HG03135 (cell line): ENCODE measurements at regions not wholly inside any gene's neighbourhood (a gene's known extent, or its start where the extent isn't known, plus 50 kb on each side); places are given as distances from the start of the nearest gene placed in this dataset.

Experiments used
- ATAC-seq: cut with Tn5 transposase; IDR thresholded peaks from one replicate; pipeline ENCODE4 v1.9.1; 2021; ENCODE audit warnings: mild to moderate bottlenecking, moderate library complexity; ENCODE audit not compliant: unreplicated experiment

GRCh38 chr14:31993521-31993951 is 83.6 kb upstream of the ARHGAP5 start:
- ATAC-seq = no peak

- no peak for ATAC-seq
Observed at GRCh38 chr14:31994391-31995033, 82.6 kb upstream of the ARHGAP5 start.

DNA sequence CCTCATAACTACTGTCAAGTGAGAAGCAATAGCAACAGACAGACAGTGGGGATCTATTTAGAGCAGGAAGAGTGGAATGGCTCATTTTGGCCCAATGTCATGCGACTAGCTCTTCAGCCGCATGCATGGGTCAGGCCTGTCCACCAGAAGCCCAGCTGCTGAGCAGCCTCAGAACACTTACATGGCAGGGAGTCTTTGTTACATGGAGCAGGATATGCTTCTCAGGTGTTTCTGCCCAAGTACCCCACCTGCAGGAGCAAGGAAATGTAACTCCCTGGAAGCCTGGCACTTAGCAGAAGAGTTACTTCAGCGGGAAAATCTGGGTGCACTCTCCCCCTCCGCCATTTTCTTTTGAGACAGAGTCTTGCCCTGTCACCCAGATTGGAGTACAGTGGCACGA is 73.5 kb upstream of the ARHGAP5 start:
- no peak for ATAC-seq

- ATAC-seq = no peak
Observed at GRCh38 chr14:32004300-32004699, 72.8 kb upstream of the ARHGAP5 start.

DNA sequence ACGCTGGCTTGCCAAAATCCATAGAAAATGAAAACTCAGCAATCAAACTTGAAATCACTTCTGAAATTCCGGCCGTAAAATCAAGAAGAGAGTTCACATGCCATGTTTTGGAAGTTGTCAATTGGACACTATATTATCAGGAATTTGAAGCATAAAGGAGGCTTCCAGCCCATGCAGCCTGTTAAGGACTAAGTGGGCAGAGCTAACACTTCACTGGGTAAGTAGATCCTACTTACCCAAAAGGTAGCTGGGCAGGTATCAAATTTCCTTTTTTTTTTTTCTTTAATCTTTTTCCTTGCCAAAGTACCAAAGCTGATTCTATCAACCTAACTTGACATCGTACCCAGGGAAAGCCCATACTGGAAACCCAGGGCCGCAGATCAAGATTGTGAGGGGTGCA is 71.5 kb upstream of the ARHGAP5 start:
- ATAC-seq = no peak

DNA sequence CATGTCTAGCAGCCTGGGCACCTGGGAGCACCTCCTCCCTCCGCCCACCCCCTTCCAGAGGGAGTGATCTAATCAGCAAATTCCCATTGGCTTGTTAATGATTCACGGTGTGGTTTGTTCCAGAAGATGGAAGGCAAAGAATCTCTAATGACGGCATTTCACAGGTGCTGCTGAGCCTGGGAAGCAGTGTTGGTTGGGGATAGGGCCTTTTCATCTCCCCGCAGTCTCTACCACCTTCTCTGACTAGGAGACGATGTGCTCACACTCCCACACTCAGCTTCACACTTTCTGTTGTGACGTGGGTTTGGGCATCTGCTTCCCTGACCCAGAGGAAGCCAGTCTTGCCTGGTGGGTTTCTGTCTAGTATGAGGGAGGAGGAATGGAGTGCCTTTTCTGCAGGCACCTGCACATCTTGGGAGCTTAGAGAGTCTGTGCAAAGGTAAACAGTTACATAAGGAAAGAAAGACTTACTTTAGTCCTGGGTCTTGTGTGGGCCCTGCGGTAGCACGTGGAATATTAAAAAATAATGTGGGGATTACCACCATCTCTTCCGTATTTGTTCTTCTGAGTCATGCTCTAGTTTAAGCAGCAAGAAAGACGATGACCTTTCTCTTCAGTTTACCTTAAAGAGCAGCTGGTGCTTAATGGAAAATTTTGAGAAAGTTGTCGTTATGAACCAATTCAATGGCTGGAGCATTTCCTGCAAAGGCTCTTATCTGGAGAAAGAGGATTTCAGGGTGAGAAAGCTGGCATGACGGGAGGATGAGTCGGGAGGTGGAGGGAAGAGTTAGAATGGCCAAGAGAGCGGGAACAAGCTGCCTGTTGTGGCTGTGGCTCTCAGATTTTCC is 70.6 kb upstream of the ARHGAP5 start:
- no peak for ATAC-seq

GRCh38 chr14:32007755-32008362 is 69.2 kb upstream of the ARHGAP5 start:
- no peak for ATAC-seq

- ATAC-seq = no peak
Observed at GRCh38 chr14:32008602-32009193, 68.4 kb upstream of the ARHGAP5 start.

DNA sequence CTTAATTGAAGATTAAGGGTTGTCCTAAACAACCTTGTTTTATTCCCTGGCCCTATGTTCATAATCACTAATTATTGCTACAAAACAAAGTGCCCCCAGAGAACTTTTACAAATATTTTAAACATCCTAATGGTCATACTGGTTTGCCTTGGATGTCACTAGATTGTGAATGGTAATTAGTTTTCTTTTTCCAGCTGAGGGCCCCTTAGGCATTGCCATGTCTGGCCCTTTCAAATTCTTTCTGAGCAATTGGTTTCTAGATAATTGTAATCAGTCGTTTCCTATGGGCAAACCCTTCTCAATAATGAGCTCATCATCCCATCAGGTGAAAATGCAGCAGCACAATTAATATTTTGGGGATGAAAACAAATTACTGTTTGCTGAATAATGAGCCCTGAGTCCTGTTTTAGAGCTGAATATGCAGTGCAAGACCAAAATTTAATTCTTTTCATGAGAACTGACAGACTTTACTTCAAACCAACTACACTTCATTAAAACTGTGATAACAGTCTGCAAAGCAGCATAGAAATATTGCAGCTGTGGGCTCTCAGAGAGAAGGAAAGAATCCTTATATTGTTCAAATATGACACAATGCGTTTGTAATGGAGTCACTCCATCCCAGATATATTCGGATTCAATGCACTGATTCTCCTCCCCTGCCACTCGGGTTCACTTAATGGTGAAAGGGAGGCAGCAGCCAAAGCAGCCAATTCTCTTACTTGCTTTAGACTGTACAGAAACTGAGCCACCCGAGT is 67.7 kb upstream of the ARHGAP5 start:
- no peak for ATAC-seq

DNA sequence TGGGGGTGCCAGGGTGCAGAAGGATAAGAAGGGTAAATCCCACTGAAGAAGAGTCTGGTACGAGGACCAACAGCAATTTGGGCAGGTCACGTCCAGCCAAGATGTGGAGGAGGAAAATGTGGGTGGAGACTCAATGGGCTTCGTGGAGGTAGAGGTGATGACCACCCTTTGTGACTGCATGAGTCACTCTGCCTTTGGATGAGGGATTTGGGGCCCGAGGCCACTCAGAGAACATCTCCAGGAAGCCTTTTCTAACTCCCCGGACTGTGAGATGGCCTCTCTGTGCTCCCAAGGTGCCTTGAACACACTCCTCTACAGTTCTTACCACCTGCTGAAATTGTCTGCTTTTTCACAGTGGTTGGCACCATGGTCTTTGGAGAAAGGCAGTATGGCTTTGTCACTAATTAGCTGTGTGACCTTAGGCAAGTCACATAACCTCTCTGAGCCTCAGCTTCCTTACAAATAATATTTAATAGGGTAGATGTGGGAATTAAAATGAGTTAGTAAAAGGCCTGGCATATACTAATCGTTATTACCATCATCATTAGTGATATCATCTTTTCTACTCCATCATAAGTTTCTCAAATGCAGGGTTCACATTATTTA is 67.0 kb upstream of the ARHGAP5 start:
- ATAC-seq = no peak

DNA sequence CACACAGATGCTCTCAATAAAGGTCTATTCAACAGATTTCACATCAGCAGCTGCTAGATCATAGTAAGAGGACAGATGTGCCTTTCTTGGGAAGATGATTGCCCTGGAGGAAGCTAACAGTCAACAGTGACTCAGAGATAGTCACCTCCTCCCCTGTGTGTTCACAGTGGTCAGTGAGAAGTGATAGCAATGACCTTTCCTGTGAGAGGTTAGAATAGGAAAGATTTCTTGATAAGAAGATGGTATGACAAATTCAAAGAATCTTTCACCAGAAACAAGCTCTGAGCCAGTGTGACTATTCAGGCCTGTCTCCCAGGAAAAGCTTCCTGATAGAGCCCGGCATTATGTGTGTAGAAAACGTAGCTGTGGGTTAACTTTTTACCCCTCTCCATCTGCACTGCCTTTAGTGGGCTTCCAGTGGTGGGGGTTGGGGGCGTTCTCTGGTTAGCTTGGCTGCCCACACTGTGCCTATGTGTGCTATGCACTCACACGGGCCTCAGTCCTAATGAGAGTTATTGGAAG is 66.4 kb upstream of the ARHGAP5 start:
- ATAC-seq = no peak

DNA sequence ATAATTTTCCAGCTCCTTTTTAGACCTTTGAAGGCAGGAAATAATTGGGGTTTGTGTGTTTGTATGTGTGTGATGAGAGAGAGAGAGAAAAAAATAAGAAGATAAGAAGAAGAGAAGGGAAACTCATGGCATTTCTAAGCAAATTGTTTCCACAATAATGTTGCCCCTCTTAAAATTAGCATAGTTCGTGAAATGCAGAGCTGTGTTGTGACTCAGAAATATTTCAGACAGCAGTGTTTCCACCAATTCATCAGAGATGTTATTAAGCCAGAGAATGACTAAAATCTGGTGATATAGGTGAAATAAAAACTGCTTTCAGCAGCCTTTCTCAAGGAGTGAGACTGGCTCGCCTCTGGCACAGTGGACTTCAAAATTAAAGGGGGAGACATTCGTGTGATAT is 65.9 kb upstream of the ARHGAP5 start:
- no peak for ATAC-seq

DNA sequence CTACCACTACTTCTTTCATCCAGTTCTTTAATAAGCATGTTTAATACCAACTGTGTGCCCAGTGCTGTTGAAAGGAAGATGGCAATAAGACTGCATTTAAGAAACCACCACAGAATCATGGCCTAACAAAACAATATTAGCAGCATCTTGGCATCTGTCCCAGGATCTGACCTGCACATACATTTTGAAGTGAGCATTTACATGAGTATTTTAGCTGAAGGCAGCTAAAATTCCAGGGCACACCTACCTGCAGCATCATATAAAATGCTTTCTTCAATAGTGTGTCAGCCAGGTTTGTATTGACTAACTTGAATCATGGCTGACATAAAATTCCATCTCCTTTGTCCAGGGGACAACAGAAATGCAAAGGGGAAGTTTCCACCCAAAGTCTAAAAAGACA is 65.0 kb upstream of the ARHGAP5 start:
- ATAC-seq = no peak

DNA sequence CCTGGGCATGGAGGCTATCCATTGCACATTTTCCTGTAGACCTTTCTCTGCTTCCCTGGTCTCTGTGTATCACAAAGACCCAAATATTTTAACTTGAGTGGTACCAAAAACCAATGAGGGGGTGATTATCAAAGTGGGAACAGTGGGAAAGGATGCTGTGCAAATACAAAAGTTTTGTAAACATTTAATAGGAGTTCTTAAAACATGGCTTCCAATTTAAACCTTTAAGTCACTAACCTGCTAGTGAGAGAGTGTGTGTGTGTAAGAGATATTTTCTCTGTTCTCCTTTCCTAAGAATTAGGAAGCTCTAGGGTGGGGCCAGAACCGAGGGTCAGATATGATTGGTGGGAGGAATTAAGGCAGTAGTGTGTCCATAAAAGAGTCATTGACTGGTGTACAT is 64.5 kb upstream of the ARHGAP5 start:
- ATAC-seq = no peak

DNA sequence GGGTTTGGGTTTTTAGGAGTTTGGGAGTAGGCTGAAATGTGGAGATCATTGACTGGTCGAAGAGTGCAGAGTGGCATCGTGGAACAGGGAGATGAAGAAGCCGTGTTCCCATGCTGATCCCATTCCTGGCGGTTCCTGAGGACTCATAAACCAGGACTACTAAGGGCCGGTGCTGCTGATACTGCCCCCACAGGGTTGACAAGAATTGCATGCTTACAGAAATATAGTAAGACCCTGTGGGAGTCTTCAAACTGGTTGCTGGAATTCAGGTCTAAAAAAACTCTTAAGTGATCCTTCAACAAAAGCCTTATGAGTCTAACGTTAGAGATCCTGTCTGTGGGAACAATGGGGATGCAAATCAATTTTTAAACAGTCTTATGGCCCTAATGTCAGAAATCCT is 64.0 kb upstream of the ARHGAP5 start:
- no peak for ATAC-seq

DNA sequence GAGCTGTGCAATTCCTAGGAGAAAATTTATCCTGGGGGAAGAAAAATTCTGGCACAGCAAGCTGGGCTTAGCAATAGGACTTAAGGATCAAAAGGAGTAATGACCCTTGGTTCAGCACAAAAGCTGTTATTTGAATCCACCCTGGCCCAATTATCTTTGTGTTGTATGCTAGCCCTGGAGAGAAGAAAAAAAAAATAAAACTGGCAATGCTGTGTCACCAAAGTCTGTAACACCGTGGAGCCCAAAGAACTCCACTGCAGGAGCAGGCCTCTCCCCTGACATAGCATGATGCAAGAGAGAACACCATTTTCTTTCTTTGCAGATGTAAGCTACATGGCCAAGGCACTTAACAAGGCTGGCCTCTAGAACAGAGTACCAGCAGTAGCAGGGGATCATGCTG is 63.0 kb upstream of the ARHGAP5 start:
- no peak for ATAC-seq

GRCh38 chr14:32014498-32014897 is 62.6 kb upstream of the ARHGAP5 start:
- no peak for ATAC-seq

DNA sequence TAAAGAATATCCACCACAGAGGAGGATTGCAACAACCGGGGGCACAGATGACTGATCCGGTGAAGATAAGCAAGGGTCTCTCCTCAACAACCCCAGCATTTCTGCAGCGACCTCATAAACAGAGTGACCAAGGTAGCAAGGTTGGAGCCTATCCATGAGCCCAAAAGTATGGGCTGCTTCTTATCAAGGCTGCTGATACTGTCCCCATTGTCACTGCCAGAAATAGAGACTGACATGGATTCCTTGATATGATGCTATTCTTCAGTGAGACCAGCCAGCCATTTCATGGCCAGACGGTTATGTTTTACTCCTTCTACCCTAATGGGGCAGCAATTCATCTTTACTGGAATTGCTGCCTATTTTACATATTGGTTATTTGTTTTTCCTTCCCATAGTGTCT is 61.9 kb upstream of the ARHGAP5 start:
- no peak for ATAC-seq

DNA sequence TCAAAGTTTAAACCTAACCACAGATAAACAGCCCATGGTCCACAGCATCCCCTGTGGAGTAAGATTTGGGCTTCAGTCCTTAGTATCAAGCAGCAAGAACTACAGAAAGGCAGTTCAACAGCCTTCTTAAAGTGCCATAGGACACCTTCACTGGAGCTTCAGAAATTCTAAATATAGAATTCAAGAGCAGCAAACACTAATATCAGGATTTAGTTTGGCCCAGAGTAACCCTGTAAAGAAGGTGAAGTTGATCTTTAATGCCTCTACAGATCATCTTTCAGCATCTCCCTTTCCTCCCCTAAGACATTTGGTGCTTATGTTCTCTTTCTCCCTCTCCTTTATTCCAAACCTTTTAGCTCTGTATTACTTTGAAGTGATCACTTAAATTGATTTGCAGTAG is 59.5 kb upstream of the ARHGAP5 start:
- no peak for ATAC-seq

GRCh38 chr14:32018391-32019092 is 58.6 kb upstream of the ARHGAP5 start:
- ATAC-seq = no peak
